ENCODE measurements at regions not wholly inside any gene's neighbourhood (a gene's known extent, or its start where the extent isn't known, plus 50 kb on each side); places are given as distances from the start of the nearest gene placed in this dataset.
"Not testable (repeated sequence)": the region's sequence is repeated elsewhere in the genome, so short reads cannot be mapped to it uniquely, and the experiment has no call there.

DNA sequence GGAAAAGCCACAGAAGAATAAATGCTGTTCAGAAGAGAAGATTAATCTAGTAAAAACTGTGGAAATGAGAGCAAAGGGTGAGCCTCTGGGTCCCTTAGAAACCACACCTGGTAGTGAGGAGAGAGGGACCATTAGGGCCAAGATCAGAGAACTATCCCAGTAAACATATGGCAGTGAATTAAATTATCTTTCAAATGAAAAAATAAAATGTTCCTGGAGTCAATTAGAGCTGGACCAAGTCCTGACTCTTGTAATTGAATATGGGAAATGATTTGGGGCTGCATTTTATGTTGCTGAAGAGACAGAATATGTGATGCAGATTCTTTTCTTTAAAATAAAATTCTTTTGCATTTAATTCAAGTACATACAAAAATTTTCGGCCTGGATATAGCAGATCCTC is 62.2 kb upstream of the PAX3 start:
- no peaks in the 10 kb centered on the region for H3K36me3 ChIP-seq (ENCODE audit: control insufficient read depth in 4 of 4, insufficient read depth in 4 of 4, low read length in 3 of 4)
- H3K4me3 ChIP-seq (ENCODE audit: control insufficient read depth in 1 of 7, extremely low read depth in 1 of 7, insufficient read depth in 4 of 7, low read depth in 2 of 7, low read length in 6 of 7) = no peak overlapping the region
- WGBS (ENCODE audit: insufficient coverage) = 100% methylated on average over 1 of the region's 1 CpG
- peaks cover 0 to 39% (median 25%) of the 10 kb centered on the region in 4 experiments for H3K4me1 ChIP-seq (ENCODE audit: control extremely low read depth in 1 of 4, control insufficient read depth in 4 of 4, insufficient read depth in 4 of 4, low read length in 3 of 4)
- no peak overlapping the region for H3K27ac ChIP-seq (ENCODE audit: insufficient read depth in 1 of 2, low read depth in 1 of 2, low read length in 2 of 2, poor library complexity in 1 of 2, severe bottlenecking in 2 of 2)
- ChIA-PET POLR2A (no interaction called here), CTCF (interaction anchor here (0.7 to 1.3 kb wide), 3 partner anchors 43 to 208 kb away, joined by 3 to 5 read pairs (median 4); no protein-coding TSS in a partner anchor)
- H3K9me3 ChIP-seq (ENCODE audit: control extremely low read depth in 1 of 5, control insufficient read depth in 4 of 5, insufficient read depth in 2 of 5, low read depth in 1 of 5, low read length in 4 of 5) = peaks cover 0 to 6% (median 0%) of the 10 kb centered on the region in 5 experiments
- DNase-seq = no peak
- peaks cover 0 to 4% (median 0%) of the 10 kb centered on the region in 5 experiments for H3K27me3 ChIP-seq (replicated peaks in 2 of 5; ENCODE audit: control insufficient read depth in 4 of 5, insufficient read depth in 5 of 5, low read length in 4 of 5)

DNA sequence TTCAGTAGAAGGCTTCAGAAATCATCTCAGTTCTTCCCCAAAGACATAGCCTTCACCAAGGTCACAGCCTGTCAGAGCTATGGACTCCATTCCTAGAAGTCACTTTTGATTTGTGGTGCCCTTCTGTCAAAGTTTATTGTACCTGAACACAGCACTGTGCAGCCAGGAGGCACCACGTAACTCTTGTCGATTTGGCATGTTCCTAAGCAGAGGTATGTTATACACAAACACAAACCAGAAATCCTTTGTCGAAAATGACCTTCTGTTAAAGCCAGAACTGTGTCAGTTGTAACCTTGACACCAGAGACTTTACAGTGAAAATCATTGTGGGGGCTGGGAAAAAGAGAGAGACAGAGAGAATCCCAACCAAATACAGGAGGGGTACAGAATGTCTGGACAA is 62.6 kb upstream of the SGPP2 start:
- peaks cover 0 to 2% (median 0%) of the 10 kb centered on the region in 5 experiments for H3K27me3 ChIP-seq (replicated peaks in 2 of 5; ENCODE audit: control insufficient read depth in 4 of 5, insufficient read depth in 5 of 5, low read length in 4 of 5)
- no peak overlapping the region for H3K4me3 ChIP-seq (ENCODE audit: control insufficient read depth in 1 of 7, extremely low read depth in 1 of 7, insufficient read depth in 4 of 7, low read depth in 2 of 7, low read length in 6 of 7)
- no peaks in the 10 kb centered on the region for H3K36me3 ChIP-seq (ENCODE audit: control insufficient read depth in 4 of 4, insufficient read depth in 4 of 4, low read length in 3 of 4)
- H3K4me1 ChIP-seq (ENCODE audit: control extremely low read depth in 1 of 4, control insufficient read depth in 4 of 4, insufficient read depth in 4 of 4, low read length in 3 of 4) = peaks cover 0 to 39% (median 25%) of the 10 kb centered on the region in 4 experiments
- WGBS (ENCODE audit: insufficient coverage) = 100% methylated on average over 1 of the region's 3 CpGs
- peaks cover 0 to 6% (median 0%) of the 10 kb centered on the region in 5 experiments for H3K9me3 ChIP-seq (ENCODE audit: control extremely low read depth in 1 of 5, control insufficient read depth in 4 of 5, insufficient read depth in 2 of 5, low read depth in 1 of 5, low read length in 4 of 5)
- no peak overlapping the region for H3K27ac ChIP-seq (ENCODE audit: insufficient read depth in 1 of 2, low read depth in 1 of 2, low read length in 2 of 2, poor library complexity in 1 of 2, severe bottlenecking in 2 of 2)
- ChIA-PET POLR2A (interaction anchor here (0.6 kb wide), 1 partner anchor 14 kb away, joined by 4 read pairs; no protein-coding TSS in a partner anchor), CTCF (no interaction called here)
- no peak for DNase-seq

DNA sequence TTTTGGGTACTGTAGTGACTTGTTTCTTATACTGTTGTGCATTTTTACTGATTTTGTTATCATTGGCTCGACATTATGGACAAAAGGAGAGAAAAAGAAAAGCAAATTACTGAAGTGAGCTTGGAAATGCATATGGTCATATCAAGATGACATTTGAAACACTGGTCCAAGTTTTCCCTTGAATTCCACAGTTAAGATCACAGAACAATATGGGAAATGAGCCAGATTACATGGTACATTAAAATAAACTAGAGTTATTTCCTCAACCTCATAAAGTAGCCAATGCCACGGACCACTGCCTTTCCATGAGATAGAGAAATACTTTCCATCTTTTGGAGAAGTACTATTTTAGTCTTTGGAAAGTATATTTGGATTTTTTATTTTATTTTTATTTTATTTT is 62.0 kb upstream of the SGPP2 start:
- ChIA-PET CTCF (no interaction called here), POLR2A (interaction anchor here (0.6 kb wide), 1 partner anchor 13 kb away, joined by 4 read pairs; no protein-coding TSS in a partner anchor)
- WGBS (ENCODE audit: insufficient coverage) = 100% methylated on average over 1 of the region's 2 CpGs
- Histone ChIP-seq H3K4me3 (ENCODE audit: control insufficient read depth in 1 of 7, extremely low read depth in 1 of 7, insufficient read depth in 4 of 7, low read depth in 2 of 7, low read length in 6 of 7) (no peak overlapping the region), H3K27me3 (replicated peaks in 2 of 5; ENCODE audit: control insufficient read depth in 4 of 5, insufficient read depth in 5 of 5, low read length in 4 of 5) (peaks cover 0 to 2% (median 0%) of the 10 kb centered on the region in 5 experiments), H3K27ac (ENCODE audit: insufficient read depth in 1 of 2, low read depth in 1 of 2, low read length in 2 of 2, poor library complexity in 1 of 2, severe bottlenecking in 2 of 2) (no peak overlapping the region), H3K36me3 (ENCODE audit: control insufficient read depth in 4 of 4, insufficient read depth in 4 of 4, low read length in 3 of 4) (no peaks in the 10 kb centered on the region), H3K9me3 (ENCODE audit: control extremely low read depth in 1 of 5, control insufficient read depth in 4 of 5, insufficient read depth in 2 of 5, low read depth in 1 of 5, low read length in 4 of 5) (peaks cover 0 to 6% (median 0%) of the 10 kb centered on the region in 5 experiments), H3K4me1 (ENCODE audit: control extremely low read depth in 1 of 4, control insufficient read depth in 4 of 4, insufficient read depth in 4 of 4, low read length in 3 of 4) (peaks cover 0 to 39% (median 25%) of the 10 kb centered on the region in 4 experiments)
- DNase-seq = no peak

GRCh38 chr2:222364285-222364895 is 60.0 kb upstream of the SGPP2 start:
- ChIA-PET CTCF (no interaction called here), POLR2A (no interaction called here)
- peaks cover 0 to 27% (median 18%) of the 10 kb centered on the region in 4 experiments for H3K4me1 ChIP-seq (ENCODE audit: control extremely low read depth in 1 of 4, control insufficient read depth in 4 of 4, insufficient read depth in 4 of 4, low read length in 3 of 4)
- H3K27ac ChIP-seq (ENCODE audit: insufficient read depth in 1 of 2, low read depth in 1 of 2, low read length in 2 of 2, poor library complexity in 1 of 2, severe bottlenecking in 2 of 2) = peak overlapping the region; percentile 34 to 69
- peaks cover 0 to 8% (median 2%) of the 10 kb centered on the region in 5 experiments for H3K9me3 ChIP-seq (ENCODE audit: control extremely low read depth in 1 of 5, control insufficient read depth in 4 of 5, insufficient read depth in 2 of 5, low read depth in 1 of 5, low read length in 4 of 5)
- 0% methylated on average over 1 of the region's 3 CpGs for WGBS (ENCODE audit: insufficient coverage)
- H3K36me3 ChIP-seq (ENCODE audit: control insufficient read depth in 4 of 4, insufficient read depth in 4 of 4, low read length in 3 of 4) = no peaks in the 10 kb centered on the region
- peak; percentile 86 to 94 (median 90) for DNase-seq
- peaks cover 0 to 2% (median 0%) of the 10 kb centered on the region in 5 experiments for H3K27me3 ChIP-seq (replicated peaks in 2 of 5; ENCODE audit: control insufficient read depth in 4 of 5, insufficient read depth in 5 of 5, low read length in 4 of 5)
- H3K4me3 ChIP-seq (ENCODE audit: control insufficient read depth in 1 of 7, extremely low read depth in 1 of 7, insufficient read depth in 4 of 7, low read depth in 2 of 7, low read length in 6 of 7) = peak overlapping the region in 1 of 7 experiments; percentile 33

DNA sequence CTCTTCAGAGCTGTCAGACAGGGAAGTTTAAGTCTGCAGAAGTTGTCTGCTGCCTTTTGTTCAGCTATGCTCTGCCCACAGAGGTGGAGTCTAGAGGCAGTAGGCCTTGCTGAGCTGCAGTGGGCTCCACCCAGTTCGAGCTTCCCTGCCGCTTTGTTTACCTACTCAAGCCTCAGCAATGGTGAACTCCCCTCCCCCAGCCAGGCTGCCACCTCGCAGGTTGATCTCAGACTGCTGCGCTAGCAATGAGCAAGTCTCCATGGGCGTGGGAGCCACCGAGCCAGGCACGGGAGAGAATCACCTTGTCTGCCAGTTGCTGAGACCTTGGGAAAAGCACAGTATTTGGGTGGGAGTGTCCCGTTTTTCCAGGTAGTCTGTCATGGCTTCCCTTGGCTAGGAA is 56.1 kb upstream of the SGPP2 start:
- H3K4me3 ChIP-seq (ENCODE audit: control insufficient read depth in 1 of 7, extremely low read depth in 1 of 7, insufficient read depth in 4 of 7, low read depth in 2 of 7, low read length in 6 of 7); H3K27ac ChIP-seq (ENCODE audit: insufficient read depth in 1 of 2, low read depth in 1 of 2, low read length in 2 of 2, poor library complexity in 1 of 2, severe bottlenecking in 2 of 2); DNase-seq; H3K36me3 ChIP-seq (ENCODE audit: control insufficient read depth in 4 of 4, insufficient read depth in 4 of 4, low read length in 3 of 4); POLR2A ChIA-PET; H3K27me3 ChIP-seq (replicated peaks in 2 of 5; ENCODE audit: control insufficient read depth in 4 of 5, insufficient read depth in 5 of 5, low read length in 4 of 5): not testable (repeated sequence)
- CTCF ChIA-PET = interaction anchor here (1.1 kb wide), 1 partner anchor 50 kb away, joined by 3 read pairs; no protein-coding TSS in a partner anchor
- 97% methylated on average over 8 of the region's 8 CpGs for WGBS (ENCODE audit: insufficient coverage)
- peaks cover 0 to 18% (median 15%) of the 10 kb centered on the region in 4 experiments for H3K4me1 ChIP-seq (ENCODE audit: control extremely low read depth in 1 of 4, control insufficient read depth in 4 of 4, insufficient read depth in 4 of 4, low read length in 3 of 4)
- H3K9me3 ChIP-seq (ENCODE audit: control extremely low read depth in 1 of 5, control insufficient read depth in 4 of 5, insufficient read depth in 2 of 5, low read depth in 1 of 5, low read length in 4 of 5) = peaks cover 2 to 18% (median 5%) of the 10 kb centered on the region in 5 experiments

DNA sequence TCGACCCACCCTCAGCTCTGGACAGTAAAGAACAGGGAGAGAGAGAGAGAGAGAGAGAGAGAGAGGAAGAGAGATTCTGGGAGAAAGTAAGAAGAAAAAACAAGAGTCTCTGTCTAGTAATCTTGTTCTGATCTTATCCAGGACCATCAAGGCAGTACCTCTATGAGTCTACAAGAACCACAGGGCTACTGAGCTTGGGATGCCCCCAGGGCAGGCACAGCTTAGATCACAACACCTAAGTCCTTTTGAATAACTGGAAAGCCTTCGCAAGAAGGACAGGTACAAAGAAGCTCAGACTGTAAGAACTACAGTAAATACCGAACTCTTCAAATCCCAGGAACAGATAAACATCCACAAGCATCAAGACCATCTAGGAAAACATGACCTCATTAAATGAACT is 51.4 kb upstream of the SGPP2 start:
- H3K9me3 ChIP-seq (ENCODE audit: control extremely low read depth in 1 of 5, control insufficient read depth in 4 of 5, insufficient read depth in 2 of 5, low read depth in 1 of 5, low read length in 4 of 5) = peaks cover 2 to 18% (median 5%) of the 10 kb centered on the region in 5 experiments
- WGBS (ENCODE audit: insufficient coverage) = 89% methylated on average over 3 of the region's 3 CpGs
- no peaks in the 10 kb centered on the region for H3K27me3 ChIP-seq (replicated peaks in 2 of 5; ENCODE audit: control insufficient read depth in 4 of 5, insufficient read depth in 5 of 5, low read length in 4 of 5)
- H3K4me1 ChIP-seq (ENCODE audit: control extremely low read depth in 1 of 4, control insufficient read depth in 4 of 4, insufficient read depth in 4 of 4, low read length in 3 of 4) = no peaks in the 10 kb centered on the region
- H3K27ac ChIP-seq (ENCODE audit: insufficient read depth in 1 of 2, low read depth in 1 of 2, low read length in 2 of 2, poor library complexity in 1 of 2, severe bottlenecking in 2 of 2) = no peak overlapping the region
- POLR2A ChIA-PET = interaction anchor here (0.8 kb wide), 1 partner anchor 135 kb away, joined by 3 read pairs; no protein-coding TSS in a partner anchor
- no peak for DNase-seq
- no peaks in the 10 kb centered on the region for H3K36me3 ChIP-seq (ENCODE audit: control insufficient read depth in 4 of 4, insufficient read depth in 4 of 4, low read length in 3 of 4)
- CTCF ChIA-PET = no interaction called here
- no peak overlapping the region for H3K4me3 ChIP-seq (ENCODE audit: control insufficient read depth in 1 of 7, extremely low read depth in 1 of 7, insufficient read depth in 4 of 7, low read depth in 2 of 7, low read length in 6 of 7)

Data from common myeloid progenitor, CD34-positive (primary cell).